GM06990 (cell line): ENCODE measurements at regions not wholly inside any gene's neighbourhood (a gene's known extent, or its start where the extent isn't known, plus 50 kb on each side); places are given as distances from the start of the nearest gene placed in this dataset.
"Not testable (repeated sequence)": the region's sequence is repeated elsewhere in the genome, so short reads cannot be mapped to it uniquely, and the experiment has no call there.

Experiments used
- DNase-seq: peaks from one replicate; pipeline ENCODE4 v3.0.0-alpha.2; 2011; ENCODE audit not compliant: insufficient read length; ENCODE audit errors: extremely low read depth
- H3K27me3 ChIP-seq: replicated peaks from 2 replicates; pipeline ENCODE4 v1.6.0; 2011; ENCODE audit warnings: low read length; ENCODE audit not compliant: control insufficient read depth, insufficient read depth
- H3K36me3 ChIP-seq: 2 replicates; pipeline ENCODE4 v1.5.1; 2011; ENCODE audit warnings: low read length; ENCODE audit not compliant: control insufficient read depth, insufficient read depth
- H3K4me3 ChIP-seq: replicated peaks from 2 replicates; pipeline ENCODE4 v1.5.1; 2011; ENCODE audit warnings: low read depth, mild to moderate bottlenecking, control low read depth, low read length
- CTCF ChIP-seq: IDR thresholded peaks from 2 replicates; pipeline ENCODE4 v1.5.1; 2011; ENCODE audit warnings: low read length, control low read depth, mild to moderate bottlenecking, inconsistent platforms; ENCODE audit not compliant: insufficient read depth, poor library complexity, severe bottlenecking

- DNase-seq: no peak
- Histone ChIP-seq H3K36me3 (no peaks in the 10 kb centered on the region), H3K27me3 (no peaks in the 10 kb centered on the region), H3K4me3 (no peak overlapping the region)
- TF ChIP-seq CTCF: no peak
Observed at GRCh38 chr6:141510803-141511202, 621.9 kb upstream of the GJE1 start.

GRCh38 chr6:141506062-141506461, 626.7 kb upstream of the GJE1 start:
- not testable (repeated sequence) for DNase-seq, H3K4me3 ChIP-seq, H3K36me3 ChIP-seq, H3K27me3 ChIP-seq

- H3K36me3 ChIP-seq, H3K4me3 ChIP-seq, DNase-seq, H3K27me3 ChIP-seq: not testable (repeated sequence)
Observed at GRCh38 chr6:141504318-141504717, 628.4 kb upstream of the GJE1 start.

- H3K27me3 ChIP-seq: no peaks in the 10 kb centered on the region
- H3K36me3 ChIP-seq: no peaks in the 10 kb centered on the region
- no peak overlapping the region for H3K4me3 ChIP-seq
- DNase-seq: no peak
- TF ChIP-seq CTCF: no peak
Observed at GRCh38 chr6:141501616-141502015, 631.1 kb upstream of the GJE1 start.

- Histone ChIP-seq H3K4me3 (no peak overlapping the region), H3K27me3 (no peaks in the 10 kb centered on the region), H3K36me3 (no peaks in the 10 kb centered on the region)
- no peak for DNase-seq
- TF ChIP-seq CTCF: no peak
Observed at GRCh38 chr6:141498977-141499376, 633.7 kb upstream of the GJE1 start.

GRCh38 chr6:141492521-141493284, 640.0 kb upstream of the GJE1 start:
- Histone ChIP-seq H3K27me3 (no peaks in the 10 kb centered on the region), H3K36me3 (no peaks in the 10 kb centered on the region), H3K4me3 (no peak overlapping the region)
- DNase-seq: no peak
- TF ChIP-seq CTCF: no peak

GRCh38 chr6:141491684-141492083, 641.0 kb upstream of the GJE1 start:
- Histone ChIP-seq H3K4me3 (no peak overlapping the region), H3K36me3 (no peaks in the 10 kb centered on the region), H3K27me3 (no peaks in the 10 kb centered on the region)
- no peak for TF ChIP-seq CTCF
- DNase-seq: no peak
